Lower leg skin (tissue), 3 donors: ENCODE measurements at regions not wholly inside any gene's neighbourhood (a gene's known extent, or its start where the extent isn't known, plus 50 kb on each side); places are given as distances from the start of the nearest gene placed in this dataset.

Source experiments
- POLR2A ChIP-seq, 2 donors: fragments of 450-650 bp; IDR thresholded peaks; one replicate each; pipeline ENCODE4 v1.6.1; 2016 to 2017; ENCODE audit warnings: antibody characterized with exemption in 2 of 2, mild to moderate bottlenecking in 1 of 2, moderate library complexity in 1 of 2
- TF ChIP-seq, protein P1 (sequence below), 3 donors: fragments of 450-650 bp; IDR thresholded peaks; one replicate each; pipeline ENCODE4 v1.5.1; 2016; ENCODE audit warnings: antibody characterized with exemption in 3 of 3, mild to moderate bottlenecking in 3 of 3, moderate library complexity in 2 of 3

DNA sequence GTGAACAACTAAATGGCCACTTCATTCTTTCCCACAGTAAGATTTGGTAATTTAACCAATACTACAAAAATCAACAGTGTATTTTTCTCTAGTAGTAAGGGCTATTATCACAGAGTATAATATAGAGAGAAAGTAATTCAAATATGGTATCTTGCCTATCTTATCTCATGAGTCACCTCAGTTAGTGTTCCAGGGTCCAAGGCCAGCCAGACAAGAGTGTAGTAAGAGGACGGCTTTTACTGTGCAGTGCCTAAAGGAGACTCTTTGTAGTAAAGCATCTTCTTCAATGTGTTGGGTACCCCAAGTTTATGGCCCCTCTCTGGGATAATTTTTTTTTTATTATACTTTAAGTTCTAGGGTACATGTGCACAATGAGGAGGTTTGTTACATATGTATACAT is 607.4 kb downstream of the PKHD1 start:
- TF ChIP-seq, protein P1, sequence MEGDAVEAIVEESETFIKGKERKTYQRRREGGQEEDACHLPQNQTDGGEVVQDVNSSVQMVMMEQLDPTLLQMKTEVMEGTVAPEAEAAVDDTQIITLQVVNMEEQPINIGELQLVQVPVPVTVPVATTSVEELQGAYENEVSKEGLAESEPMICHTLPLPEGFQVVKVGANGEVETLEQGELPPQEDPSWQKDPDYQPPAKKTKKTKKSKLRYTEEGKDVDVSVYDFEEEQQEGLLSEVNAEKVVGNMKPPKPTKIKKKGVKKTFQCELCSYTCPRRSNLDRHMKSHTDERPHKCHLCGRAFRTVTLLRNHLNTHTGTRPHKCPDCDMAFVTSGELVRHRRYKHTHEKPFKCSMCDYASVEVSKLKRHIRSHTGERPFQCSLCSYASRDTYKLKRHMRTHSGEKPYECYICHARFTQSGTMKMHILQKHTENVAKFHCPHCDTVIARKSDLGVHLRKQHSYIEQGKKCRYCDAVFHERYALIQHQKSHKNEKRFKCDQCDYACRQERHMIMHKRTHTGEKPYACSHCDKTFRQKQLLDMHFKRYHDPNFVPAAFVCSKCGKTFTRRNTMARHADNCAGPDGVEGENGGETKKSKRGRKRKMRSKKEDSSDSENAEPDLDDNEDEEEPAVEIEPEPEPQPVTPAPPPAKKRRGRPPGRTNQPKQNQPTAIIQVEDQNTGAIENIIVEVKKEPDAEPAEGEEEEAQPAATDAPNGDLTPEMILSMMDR (IDR thresholded peaks at IDR 0.05), result no peak
- no peak for TF ChIP-seq POLR2A (IDR thresholded peaks at IDR 0.05)
